NCI-H446 (cell line): ENCODE measurements at regions not wholly inside any gene's neighbourhood (a gene's known extent, or its start where the extent isn't known, plus 50 kb on each side); places are given as distances from the start of the nearest gene placed in this dataset.

Experiments
- DNase-seq, 2 experiments: peaks; one replicate each; lab custom pipeline; 2025; lab: John Stamatoyannopoulos, UW

GRCh38 chr5:96245140-96246091 is 187.6 kb downstream of the PCSK1 start:
- no peak for DNase-seq

GRCh38 chr5:96244696-96245095 is 188.4 kb downstream of the PCSK1 start:
- no peak for DNase-seq

GRCh38 chr5:96243862-96244261 is 189.2 kb downstream of the PCSK1 start:
- no peak for DNase-seq

- no peak for DNase-seq
Observed at GRCh38 chr5:96243203-96243602, 189.8 kb downstream of the PCSK1 start.

GRCh38 chr5:96242571-96242970 is 190.5 kb downstream of the PCSK1 start:
- DNase-seq, result no peak

GRCh38 chr5:96236831-96237230 is 196.2 kb downstream of the PCSK1 start:
- no peak for DNase-seq

GRCh38 chr5:96236051-96236450 is 197.0 kb downstream of the PCSK1 start:
- DNase-seq, result no peak

GRCh38 chr5:96235008-96235910 is 197.8 kb downstream of the PCSK1 start:
- DNase-seq, result no peak

GRCh38 chr5:96232602-96233001 is 200.4 kb downstream of the PCSK1 start:
- DNase-seq, result no peak

GRCh38 chr5:96229188-96229587 is 203.9 kb downstream of the PCSK1 start:
- DNase-seq, result no peak

GRCh38 chr5:96228408-96228807 is 204.6 kb downstream of the PCSK1 start:
- DNase-seq, result no peak

- no peak for DNase-seq
Observed at GRCh38 chr5:96227957-96228356, 205.1 kb downstream of the PCSK1 start.

- no peak for DNase-seq
Observed at GRCh38 chr5:96226941-96227552, 206.0 kb downstream of the PCSK1 start.

GRCh38 chr5:96222129-96222528 is 210.9 kb downstream of the PCSK1 start:
- no peak for DNase-seq

GRCh38 chr5:96220610-96221390 is 212.2 kb downstream of the PCSK1 start:
- no peak for DNase-seq

- no peak for DNase-seq
Observed at GRCh38 chr5:96219580-96220281, 213.3 kb downstream of the PCSK1 start.

GRCh38 chr5:96218653-96219052 is 214.4 kb downstream of the PCSK1 start:
- no peak for DNase-seq

- no peak for DNase-seq
Observed at GRCh38 chr5:96214442-96215197, 218.4 kb downstream of the PCSK1 start.

GRCh38 chr5:96209829-96210228 is 223.2 kb downstream of the PCSK1 start:
- no peak for DNase-seq

- DNase-seq, result no peak
Observed at GRCh38 chr5:96207420-96207819, 225.6 kb downstream of the PCSK1 start.
